ENCODE measurements at regions not wholly inside any gene's neighbourhood (a gene's known extent, or its start where the extent isn't known, plus 50 kb on each side); places are given as distances from the start of the nearest gene placed in this dataset.

DNA sequence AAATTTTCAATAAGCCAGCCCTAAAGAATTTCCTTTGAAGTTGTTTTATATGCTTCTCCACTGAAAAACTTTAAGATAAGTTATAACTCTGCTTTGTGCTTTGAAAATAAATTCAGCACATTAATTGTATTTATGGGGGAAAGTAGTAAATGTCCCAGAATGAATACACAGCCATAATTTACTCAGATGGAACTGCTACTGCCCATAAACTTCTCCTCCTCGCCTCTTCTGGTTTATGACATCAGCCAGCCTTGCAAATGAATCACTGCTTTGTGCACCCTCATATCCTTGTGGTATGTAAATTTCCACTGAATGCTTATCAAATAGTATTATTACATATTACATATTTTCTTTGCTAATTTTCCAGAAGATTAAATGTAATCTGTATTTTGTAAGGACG lies 302.0 kb downstream of the DIPK2A start:
- no peak for DNase-seq (ENCODE audit: extremely low spot score)
- WGBS = 35% methylated on average over 2 of the region's 2 CpGs
- Histone ChIP-seq H3K4me3 (ENCODE audit: low read depth, low read length) (no peak overlapping the region), H3K36me3 (ENCODE audit: insufficient read depth) (no peaks in the 10 kb centered on the region), H3K4me1 (ENCODE audit: insufficient read depth) (no peaks in the 10 kb centered on the region), H3K27ac (ENCODE audit: low read depth) (no peak overlapping the region)

DNA sequence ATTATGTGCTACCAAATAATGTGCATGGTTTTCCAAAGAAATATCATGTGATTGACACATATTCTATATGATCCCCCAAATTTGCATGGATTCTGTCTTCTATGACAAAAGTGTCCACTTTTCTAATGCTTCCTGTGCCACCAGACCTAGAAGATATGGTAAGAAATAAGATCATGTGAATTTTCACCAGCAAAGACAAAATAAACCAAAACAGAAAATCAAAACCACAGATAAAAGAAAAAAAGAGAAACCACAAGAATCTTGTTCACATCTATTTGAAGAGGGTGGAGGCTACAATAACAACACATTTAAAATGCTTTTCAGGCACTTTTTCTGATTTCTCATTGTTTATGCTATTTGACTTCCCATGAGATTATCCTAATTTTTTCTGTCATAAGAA lies 303.4 kb downstream of the DIPK2A start:
- Histone ChIP-seq H3K4me1 (ENCODE audit: insufficient read depth) (no peaks in the 10 kb centered on the region), H3K36me3 (ENCODE audit: insufficient read depth) (no peaks in the 10 kb centered on the region), H3K4me3 (ENCODE audit: low read depth, low read length) (no peak overlapping the region), H3K27ac (ENCODE audit: low read depth) (no peak overlapping the region)
- no peak for DNase-seq (ENCODE audit: extremely low spot score)

DNA sequence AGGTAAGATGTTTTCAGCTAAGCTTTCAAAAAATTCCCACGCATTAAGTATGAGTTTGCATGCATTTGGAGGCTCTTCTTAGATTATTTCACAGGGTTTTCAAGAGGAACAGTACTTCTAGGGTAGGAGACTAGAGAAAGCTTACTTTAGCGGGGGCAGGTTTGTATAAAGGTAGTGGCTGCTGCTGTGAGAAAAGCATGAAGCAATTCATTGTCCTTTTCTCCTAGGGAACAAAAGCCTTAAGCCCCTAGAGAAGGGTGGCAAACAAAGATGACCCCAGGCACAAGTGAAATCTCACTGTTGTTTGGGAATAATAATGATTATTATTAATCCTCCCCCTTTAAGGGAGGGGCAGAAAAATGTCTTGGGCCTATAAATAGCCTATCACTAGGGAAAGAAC lies 310.7 kb downstream of the DIPK2A start:
- WGBS = 97% methylated on average over 2 of the region's 2 CpGs
- Histone ChIP-seq H3K4me1 (ENCODE audit: insufficient read depth) (no peaks in the 10 kb centered on the region), H3K36me3 (ENCODE audit: insufficient read depth) (no peaks in the 10 kb centered on the region), H3K4me3 (ENCODE audit: low read depth, low read length) (no peak overlapping the region), H3K27ac (ENCODE audit: low read depth) (no peak overlapping the region)
- no peak for DNase-seq (ENCODE audit: extremely low spot score)

DNA sequence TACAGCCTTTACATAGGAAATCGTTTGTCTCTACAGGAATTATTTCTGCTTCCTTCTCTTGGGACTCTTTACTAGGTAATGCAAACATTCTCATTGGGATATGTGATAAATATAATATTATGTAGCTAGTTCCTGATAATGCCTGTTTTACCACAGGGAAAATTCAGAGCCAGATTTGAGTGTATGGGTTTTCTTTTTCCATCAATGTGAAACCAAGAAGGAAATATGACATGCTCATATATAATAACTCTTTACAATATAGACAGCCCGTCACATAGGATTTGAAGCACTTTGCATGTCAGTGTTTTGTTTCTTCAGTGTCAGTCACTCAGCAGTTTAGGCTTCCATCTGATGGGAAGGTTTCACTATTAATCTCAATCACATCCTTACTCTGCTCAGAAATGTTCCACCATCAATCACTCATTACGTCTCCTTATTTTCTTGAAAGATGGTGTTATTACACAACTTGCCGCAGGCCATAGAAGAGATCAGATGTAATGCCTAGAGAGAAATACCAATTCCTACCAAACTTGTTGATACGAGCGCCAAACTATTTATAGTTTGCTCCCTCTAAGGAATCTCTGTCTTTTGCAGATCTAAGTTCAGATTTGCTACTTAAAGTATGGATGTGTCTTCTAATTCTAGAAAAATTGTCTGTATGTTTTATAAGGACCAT lies 314.8 kb downstream of the DIPK2A start:
- no peak for DNase-seq (ENCODE audit: extremely low spot score)

DNA sequence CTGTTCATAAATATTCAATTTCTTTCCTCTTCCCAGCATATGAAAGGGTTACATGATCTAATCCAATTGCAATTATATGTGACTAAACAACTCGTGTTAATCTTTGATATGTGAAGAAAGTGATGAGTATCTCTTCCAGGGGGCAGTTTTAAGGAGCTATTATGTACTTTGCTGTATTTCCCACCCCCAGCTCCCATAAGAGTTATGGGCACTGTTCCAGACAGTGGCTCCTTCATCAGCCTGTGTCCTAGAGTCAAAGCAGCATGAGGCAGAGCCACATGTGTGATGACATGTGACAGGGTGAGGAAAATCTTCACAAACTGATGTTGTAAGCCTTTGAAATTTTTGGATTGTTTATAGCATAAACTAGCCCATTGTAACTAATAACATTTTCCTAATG lies 315.4 kb downstream of the DIPK2A start:
- H3K27ac ChIP-seq (ENCODE audit: low read depth) = no peak overlapping the region
- no peaks in the 10 kb centered on the region for H3K4me1 ChIP-seq (ENCODE audit: insufficient read depth)
- H3K4me3 ChIP-seq (ENCODE audit: low read depth, low read length) = no peak overlapping the region
- WGBS = 32% methylated on average over 1 of the region's 1 CpG
- H3K36me3 ChIP-seq (ENCODE audit: insufficient read depth) = no peaks in the 10 kb centered on the region
- no peak for DNase-seq (ENCODE audit: extremely low spot score)

More for the DNA sequence above, 314.8 kb downstream of the DIPK2A start:
- Histone ChIP-seq H3K36me3 (ENCODE audit: insufficient read depth) (no peaks in the 10 kb centered on the region), H3K4me1 (ENCODE audit: insufficient read depth) (no peaks in the 10 kb centered on the region), H3K27ac (ENCODE audit: low read depth) (no peak overlapping the region), H3K4me3 (ENCODE audit: low read depth, low read length) (no peak overlapping the region)
- WGBS = 82% methylated on average over 6 of the region's 6 CpGs

DNA sequence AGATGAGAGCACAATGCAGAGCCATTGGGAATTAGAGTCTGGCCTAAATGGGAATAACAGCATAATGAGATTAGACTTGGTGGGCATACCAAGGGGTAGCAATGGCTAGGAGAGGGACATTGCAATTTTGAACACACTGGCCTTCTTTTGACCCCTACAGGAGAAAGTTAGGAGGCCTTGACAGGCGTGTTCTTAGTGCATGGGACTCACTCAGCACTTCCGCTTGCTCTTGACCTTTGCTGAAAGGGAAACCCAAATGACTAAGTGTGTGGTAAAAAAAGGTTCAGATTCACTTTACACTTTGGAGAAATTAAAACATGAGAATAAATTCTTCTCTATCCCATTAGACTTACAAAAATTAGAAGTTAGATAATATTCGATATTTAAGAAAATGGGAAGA lies 317.4 kb downstream of the DIPK2A start:
- no peak for DNase-seq (ENCODE audit: extremely low spot score)
- Histone ChIP-seq H3K27ac (ENCODE audit: low read depth) (no peak overlapping the region), H3K36me3 (ENCODE audit: insufficient read depth) (no peaks in the 10 kb centered on the region), H3K4me3 (ENCODE audit: low read depth, low read length) (no peak overlapping the region), H3K4me1 (ENCODE audit: insufficient read depth) (no peaks in the 10 kb centered on the region)
- WGBS = 95% methylated on average over 3 of the region's 3 CpGs

DNA sequence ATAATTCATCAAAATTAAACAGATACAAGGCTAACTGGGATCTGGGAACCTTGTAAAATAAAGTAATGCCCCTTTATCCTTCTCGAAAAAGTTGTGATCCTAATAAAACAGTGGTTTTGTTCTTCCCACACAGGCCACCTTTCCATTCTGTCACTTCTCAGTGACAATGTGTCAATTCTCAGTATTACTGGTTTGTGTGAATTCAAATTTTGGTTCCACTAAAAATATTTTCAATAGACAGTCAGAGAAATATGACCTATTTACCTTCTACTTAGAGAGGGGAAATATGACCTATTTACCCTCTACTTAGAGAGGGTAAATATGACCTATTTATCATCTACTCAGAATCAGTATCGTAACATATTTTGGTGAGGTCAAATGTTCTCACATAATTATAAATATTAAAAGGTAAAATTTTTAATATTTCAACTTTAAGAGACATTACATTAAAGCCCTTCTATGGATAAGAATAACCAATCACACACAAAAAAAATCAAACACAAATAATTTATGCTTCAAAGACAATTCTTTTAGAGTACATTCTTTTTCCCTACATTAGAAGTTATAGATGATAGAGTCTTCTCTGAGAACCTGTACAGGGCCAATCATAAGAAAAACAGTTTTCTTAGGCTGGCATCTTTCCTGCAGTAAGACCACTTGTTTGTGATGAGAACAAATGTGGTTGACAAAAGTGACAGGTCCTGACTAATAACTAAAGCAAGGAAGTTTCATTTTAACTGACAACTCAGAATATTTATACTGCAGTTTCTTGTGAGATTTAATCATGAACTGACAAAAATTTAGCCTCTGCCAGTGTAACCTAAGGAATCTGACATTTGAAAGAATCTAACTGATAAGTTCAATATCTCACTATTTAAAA lies 323.3 kb downstream of the DIPK2A start:
- Histone ChIP-seq H3K27ac (ENCODE audit: low read depth) (no peak overlapping the region), H3K4me1 (ENCODE audit: insufficient read depth) (no peaks in the 10 kb centered on the region), H3K36me3 (ENCODE audit: insufficient read depth) (no peaks in the 10 kb centered on the region), H3K4me3 (ENCODE audit: low read depth, low read length) (no peak overlapping the region)
- WGBS = 79% methylated on average over 2 of the region's 2 CpGs
- DNase-seq (ENCODE audit: extremely low spot score) = no peak

DNA sequence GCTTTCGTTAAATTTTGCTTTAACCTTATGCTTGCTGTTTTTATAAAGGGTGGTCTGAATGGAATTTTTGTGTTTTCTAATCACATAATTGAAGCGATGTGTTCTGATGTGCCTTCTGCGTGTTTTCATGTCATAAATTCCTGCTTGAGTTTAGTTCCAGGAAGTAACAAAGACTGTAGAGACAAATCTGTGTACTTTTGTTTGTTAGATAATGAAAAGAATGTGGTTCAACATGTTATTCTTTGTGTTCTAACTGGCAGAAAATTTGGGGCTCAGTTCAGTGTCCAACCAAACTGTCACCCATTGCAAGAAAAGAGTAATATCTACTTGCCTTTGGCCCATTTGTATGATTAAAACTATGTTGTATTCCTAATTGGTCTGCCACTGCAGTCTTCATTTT lies 324.0 kb downstream of the DIPK2A start:
- Histone ChIP-seq H3K27ac (ENCODE audit: low read depth) (no peak overlapping the region), H3K36me3 (ENCODE audit: insufficient read depth) (no peaks in the 10 kb centered on the region), H3K4me1 (ENCODE audit: insufficient read depth) (no peaks in the 10 kb centered on the region), H3K4me3 (ENCODE audit: low read depth, low read length) (no peak overlapping the region)
- 44% methylated on average over 3 of the region's 3 CpGs for WGBS
- no peak for DNase-seq (ENCODE audit: extremely low spot score)

DNA sequence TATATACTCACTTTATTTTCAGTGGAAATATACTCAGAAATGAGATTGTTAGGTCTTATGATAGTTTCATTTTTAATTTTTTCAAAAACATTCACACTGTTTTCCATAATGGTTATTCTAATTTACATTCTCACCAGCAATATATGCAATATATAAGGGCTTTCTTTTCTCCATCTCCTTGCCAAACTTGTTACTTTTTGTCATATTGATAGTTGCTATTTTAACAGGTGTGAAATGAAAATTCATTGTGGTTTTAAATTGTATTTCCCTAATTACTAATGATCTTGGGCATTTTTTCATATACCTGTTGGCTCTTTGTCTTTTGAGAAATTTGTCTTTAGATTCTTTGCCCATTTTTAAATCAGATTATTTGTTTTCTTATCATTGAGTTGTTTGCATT lies 325.2 kb downstream of the DIPK2A start:
- H3K27ac ChIP-seq (ENCODE audit: low read depth) = no peak overlapping the region
- no peaks in the 10 kb centered on the region for H3K4me1 ChIP-seq (ENCODE audit: insufficient read depth)
- no peak overlapping the region for H3K4me3 ChIP-seq (ENCODE audit: low read depth, low read length)

DNA sequence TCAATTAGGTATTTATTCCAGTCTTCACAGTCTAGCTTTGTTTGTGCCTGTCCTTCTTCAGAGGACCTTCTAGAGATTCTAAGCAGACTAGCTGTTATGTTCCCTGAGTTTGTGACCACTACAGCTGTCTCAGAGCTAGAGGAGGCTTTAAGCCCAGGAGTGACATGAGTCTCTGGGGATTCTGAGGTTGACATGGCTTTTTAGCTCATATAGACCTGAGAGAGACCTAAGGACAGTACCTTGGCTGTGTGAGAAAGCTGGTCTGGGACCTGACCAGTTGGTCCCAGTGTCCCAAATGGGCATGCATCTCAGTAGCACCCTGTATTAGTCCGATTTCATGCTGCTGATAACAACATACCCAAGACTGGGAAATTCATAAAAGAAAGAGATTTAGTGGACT lies 330.2 kb downstream of the DIPK2A start:
- DNase-seq (ENCODE audit: extremely low spot score) = no peak
- H3K4me3 ChIP-seq (ENCODE audit: low read depth, low read length) = no peak overlapping the region
- no peaks in the 10 kb centered on the region for H3K36me3 ChIP-seq (ENCODE audit: insufficient read depth)
- WGBS = 84% methylated on average over 1 of the region's 1 CpG
- no peaks in the 10 kb centered on the region for H3K4me1 ChIP-seq (ENCODE audit: insufficient read depth)
- no peak overlapping the region for H3K27ac ChIP-seq (ENCODE audit: low read depth)

More for the DNA sequence above, 325.2 kb downstream of the DIPK2A start:
- no peaks in the 10 kb centered on the region for H3K36me3 ChIP-seq (ENCODE audit: insufficient read depth)
- no peak for DNase-seq (ENCODE audit: extremely low spot score)

DNA sequence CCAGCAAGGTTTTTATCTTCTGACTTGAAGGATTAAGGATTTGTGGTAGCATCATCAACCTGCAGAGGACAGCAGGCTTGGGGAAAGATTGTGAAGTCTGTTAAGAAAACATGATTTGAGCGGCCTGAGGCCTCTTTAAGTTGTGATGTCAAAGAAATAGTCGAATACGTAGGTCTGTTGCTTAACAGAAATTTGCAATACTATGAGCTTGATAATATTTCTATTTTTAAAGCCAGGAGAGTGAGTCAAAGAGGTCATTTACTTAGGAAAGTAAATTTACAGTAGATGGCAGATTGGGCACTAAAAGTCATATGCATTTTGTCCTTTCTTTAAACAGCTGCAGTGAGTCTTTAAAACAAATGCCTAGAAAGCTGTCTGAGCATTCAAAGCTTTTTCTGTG lies 336.3 kb downstream of the DIPK2A start:
- H3K36me3 ChIP-seq (ENCODE audit: insufficient read depth) = no peaks in the 10 kb centered on the region
- DNase-seq (ENCODE audit: extremely low spot score) = no peak
- H3K27ac ChIP-seq (ENCODE audit: low read depth) = no peak overlapping the region
- WGBS = 74% methylated on average over 3 of the region's 3 CpGs
- H3K4me1 ChIP-seq (ENCODE audit: insufficient read depth) = no peaks in the 10 kb centered on the region
- H3K4me3 ChIP-seq (ENCODE audit: low read depth, low read length) = no peak overlapping the region

DNA sequence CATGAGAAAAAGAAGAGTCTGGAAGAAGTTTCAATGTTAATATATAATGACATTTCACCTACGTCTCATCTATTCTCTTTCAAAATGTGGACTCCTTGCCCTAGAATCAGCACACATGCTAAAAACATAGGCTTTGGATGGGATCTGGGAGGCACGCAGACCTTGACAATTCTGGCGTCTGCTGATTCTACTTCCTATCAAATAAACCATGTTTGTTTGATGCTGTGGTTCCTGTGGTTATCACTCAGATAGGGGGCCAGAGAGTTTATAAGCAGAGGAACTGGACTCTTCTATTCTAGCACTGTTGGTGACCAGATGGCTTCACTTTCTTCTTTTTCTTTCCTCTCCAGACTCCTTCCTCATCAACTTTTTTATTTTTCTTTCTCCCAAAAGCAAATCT lies 336.8 kb downstream of the DIPK2A start:
- Histone ChIP-seq H3K4me3 (ENCODE audit: low read depth, low read length) (no peak overlapping the region), H3K36me3 (ENCODE audit: insufficient read depth) (no peaks in the 10 kb centered on the region), H3K4me1 (ENCODE audit: insufficient read depth) (no peaks in the 10 kb centered on the region), H3K27ac (ENCODE audit: low read depth) (no peak overlapping the region)
- 62% methylated on average over 3 of the region's 3 CpGs for WGBS
- DNase-seq (ENCODE audit: extremely low spot score) = no peak

DNA sequence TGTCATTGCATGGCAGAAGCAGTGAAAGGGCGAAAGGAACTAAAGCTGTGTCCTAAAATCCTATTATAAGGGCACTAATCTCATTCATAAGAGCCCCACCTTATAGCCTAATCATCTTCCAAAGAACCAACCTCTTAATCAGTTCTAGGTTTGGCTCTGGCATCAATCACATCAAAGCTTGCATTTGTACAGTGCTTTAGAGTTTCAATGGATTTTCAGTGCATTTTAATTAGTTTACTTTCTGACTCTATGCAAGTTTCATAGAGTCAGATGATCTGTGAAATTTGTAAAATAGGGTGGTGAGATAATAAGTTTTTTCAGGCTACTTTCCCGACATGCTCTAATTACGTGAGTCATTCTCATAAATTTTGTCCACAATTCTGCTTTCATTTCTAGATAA lies 341.1 kb downstream of the DIPK2A start:
- 48% methylated on average over 3 of the region's 3 CpGs for WGBS
- H3K4me3 ChIP-seq (ENCODE audit: low read depth, low read length) = no peak overlapping the region
- no peaks in the 10 kb centered on the region for H3K4me1 ChIP-seq (ENCODE audit: insufficient read depth)
- no peak for DNase-seq (ENCODE audit: extremely low spot score)
- H3K27ac ChIP-seq (ENCODE audit: low read depth) = no peak overlapping the region
- no peaks in the 10 kb centered on the region for H3K36me3 ChIP-seq (ENCODE audit: insufficient read depth)

DNA sequence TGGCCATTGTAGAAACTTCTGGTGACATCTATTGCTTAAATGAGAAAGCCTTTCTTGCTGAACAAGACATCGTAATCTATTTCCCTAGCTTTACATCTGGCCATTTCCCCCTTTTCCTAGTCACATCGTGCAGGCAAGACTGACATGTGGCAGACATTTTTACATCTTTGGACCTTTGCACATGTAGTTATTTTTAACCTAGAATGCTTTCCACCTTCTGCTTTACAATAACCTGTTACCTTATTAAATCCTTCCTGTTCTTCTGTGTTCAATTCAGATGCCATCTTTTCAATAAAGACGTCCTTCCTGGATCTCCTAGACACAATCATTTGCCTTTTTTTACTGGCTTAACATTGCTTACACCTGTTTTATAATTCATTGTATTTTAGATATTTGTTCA lies 343.3 kb downstream of the DIPK2A start:
- DNase-seq (ENCODE audit: extremely low spot score) = no peak
- no peaks in the 10 kb centered on the region for H3K4me1 ChIP-seq (ENCODE audit: insufficient read depth)
- H3K27ac ChIP-seq (ENCODE audit: low read depth) = no peak overlapping the region
- H3K36me3 ChIP-seq (ENCODE audit: insufficient read depth) = no peaks in the 10 kb centered on the region
- H3K4me3 ChIP-seq (ENCODE audit: low read depth, low read length) = no peak overlapping the region
- WGBS = 87% methylated on average over 3 of the region's 3 CpGs

Measured in urinary bladder (tissue), 3 donors.